ENCODE measurements at regions not wholly inside any gene's neighbourhood (a gene's known extent, or its start where the extent isn't known, plus 50 kb on each side); places are given as distances from the start of the nearest gene placed in this dataset.

GRCh38 chr2:181188605-181189004 lies 208.2 kb downstream of the UBE2E3 start:
- Histone ChIP-seq H3K27ac (ENCODE audit: insufficient read depth, low read length) (no peak overlapping the region), H2BK120ac (ENCODE audit: low read depth, low read length) (no peak overlapping the region), H2BK20ac (ENCODE audit: low read depth, low read length) (no peak overlapping the region), H3K4me3 (ENCODE audit: insufficient read depth, low read depth, low read length) (no peak overlapping the region), H3K23ac (ENCODE audit: low read depth, low read length) (no peak overlapping the region), H4K91ac (ENCODE audit: insufficient read depth, low read depth, low read length) (no peak overlapping the region), H3K9me1 (ENCODE audit: insufficient read depth, low read length) (no peaks in the 10 kb centered on the region), H3K9me3 (ENCODE audit: control insufficient read depth, insufficient read depth, low read length) (no peaks in the 10 kb centered on the region), H4K8ac (ENCODE audit: low read depth in 2 of 2, low read length in 2 of 2) (no peak overlapping the region), H4K5ac (ENCODE audit: low read depth, low read length) (no peak overlapping the region), H3K79me1 (ENCODE audit: low read depth in 1 of 2, low read length in 2 of 2) (no peaks in the 10 kb centered on the region), H3K4me1 (ENCODE audit: control insufficient read depth, insufficient read depth, low read length) (no peaks in the 10 kb centered on the region; the same call in 1 of the 2 replicates), H2AFZ (replicated peaks; ENCODE audit: low read length, poor library complexity) (no peak overlapping the region), H3K4me2 (ENCODE audit: low read depth, low read length) (no peak overlapping the region), H3K18ac (ENCODE audit: low read depth, low read length) (no peak overlapping the region), H4K20me1 (ENCODE audit: insufficient read depth, low read length) (no peaks in the 10 kb centered on the region), H2AK9ac (replicated peaks; ENCODE audit: low read depth, low read length, poor library complexity) (no peak overlapping the region), H2AK5ac (ENCODE audit: low read depth, low read length) (no peak overlapping the region), H3K4ac (ENCODE audit: low read depth, low read length) (no peak overlapping the region), H2BK5ac (ENCODE audit: low read depth, low read length, poor library complexity, severe bottlenecking) (no peak overlapping the region), H3K36me3 (ENCODE audit: control insufficient read depth, insufficient read depth, low read length) (no peaks in the 10 kb centered on the region), H2BK15ac (ENCODE audit: low read depth, low read length) (no peak overlapping the region), H3K56ac (ENCODE audit: extremely low read depth, insufficient read depth, low read length) (no peak overlapping the region), H3K27me3 (ENCODE audit: control insufficient read depth, insufficient read depth, low read length) (no peaks in the 10 kb centered on the region), H3K9ac (ENCODE audit: low read depth, low read length) (no peak overlapping the region), H3K14ac (replicated peaks; ENCODE audit: low read depth, low read length) (no peak overlapping the region)
- intact Hi-C loops (cut with micrococcal nuclease) (no loop called here), in situ Hi-C loops (cut with MboI; ENCODE audit: low sequenced_read_pairs) (no loop called here), dilution Hi-C loops (cut with HindIII; ENCODE audit: low sequenced_read_pairs, unreplicated experiment) (no loop called here)
- BruUV-seq (replicated peaks): no TSS peak
- no peak for DNase-seq
- no CpG with 5 or more reads among the region's 4 CpGs for WGBS, 2 experiments (ENCODE audit: extremely low coverage in 2 of 2, insufficient read length in 1 of 2)
- POLR2A ChIA-PET (ENCODE audit: unreplicated experiment): no interaction called here
- CTCF ChIA-PET: no interaction called here
- no peak for ATAC-seq (ENCODE audit: low read depth)
- TF ChIP-seq ELK1 (IDR thresholded peaks at IDR 0.05; ENCODE audit: borderline replicate concordance, low read depth, low read length) (no peak), CEBPB (IDR thresholded peaks at IDR 0.05; ENCODE audit: low read depth, low read length) (no peak), USF2 (IDR thresholded peaks at IDR 0.05; ENCODE audit: low read depth, low read length) (no peak), NFE2L2 (IDR thresholded peaks at IDR 0.05; ENCODE audit: low read depth, low read length) (no peak), CHD1 (IDR thresholded peaks at IDR 0.05; ENCODE audit: low read depth, low read length) (no peak), RFX5 (IDR thresholded peaks at IDR 0.05; ENCODE audit: low read depth, low read length) (no peak)
